Calu3 (cell line): ENCODE measurements at regions not wholly inside any gene's neighbourhood (a gene's known extent, or its start where the extent isn't known, plus 50 kb on each side); places are given as distances from the start of the nearest gene placed in this dataset.

Experiments
- BruUV-seq: library from RNA; stranded (reverse); fragments of 400-500 nt; replicated peaks from 2 replicates; lab custom pipeline; 2021; lab: Mats Ljungman, UMichigan
- CTCF ChIA-PET: fragments of 300-600 bp; sonication (Branson Sonifier 250); formaldehyde crosslinking; loops from one replicate; lab custom pipeline; 2022; ENCODE audit warnings: antibody characterized with exemption; lab: Charles Lee
- DNase-seq: peaks from one replicate; pipeline ENCODE4 v3.0.0; 2022
- H3K27ac Mint-ChIP-seq: one replicate; pipeline ENCODE4 v1.8.0; 2022; ENCODE audit warnings: mixed read lengths; ENCODE audit not compliant: unreplicated experiment
- H3K27me3 Mint-ChIP-seq: one replicate; pipeline ENCODE4 v1.8.0; 2022; ENCODE audit warnings: mixed read lengths; ENCODE audit not compliant: unreplicated experiment
- H3K36me3 Mint-ChIP-seq: one replicate; pipeline ENCODE4 v1.8.0; 2022; ENCODE audit warnings: mild to moderate bottlenecking, moderate library complexity, mixed read lengths; ENCODE audit not compliant: insufficient read depth, unreplicated experiment
- H3K4me1 Mint-ChIP-seq: one replicate; pipeline ENCODE4 v1.8.0; 2022; ENCODE audit warnings: mild to moderate bottlenecking, low read depth, mixed read lengths; ENCODE audit not compliant: unreplicated experiment
- H3K4me3 Mint-ChIP-seq: one replicate; pipeline ENCODE4 v1.8.0; 2022; ENCODE audit warnings: mild to moderate bottlenecking, low read depth, moderate library complexity, mixed read lengths; ENCODE audit not compliant: unreplicated experiment
- H3K9me3 Mint-ChIP-seq: one replicate; pipeline ENCODE4 v1.8.0; 2022; ENCODE audit warnings: low read depth, mixed read lengths; ENCODE audit not compliant: unreplicated experiment
- CTCF ChIP-seq: fragments of 200-600 bp; IDR thresholded peaks from one replicate; pipeline ENCODE4 v1.8.0; 2022; ENCODE audit warnings: antibody characterized with exemption; ENCODE audit not compliant: unreplicated experiment
- intact Hi-C: fragments of 100-400 bp; cut with micrococcal nuclease; formaldehyde crosslinking; loops from one replicate; pipeline ENCODE4 v1.10.0; 2022; ENCODE audit not compliant: unreplicated experiment

- no peaks in the 10 kb centered on the region for H3K4me1 Mint-ChIP-seq
- no peak for TF ChIP-seq CTCF
- H3K9me3 Mint-ChIP-seq, result peaks cover 2% of the 10 kb centered on the region
- no peaks in the 10 kb centered on the region for H3K36me3 Mint-ChIP-seq
- intact Hi-C loops, result no loop called here
- peaks cover 7% of the 10 kb centered on the region for H3K27me3 Mint-ChIP-seq
- H3K27ac Mint-ChIP-seq, result no peak overlapping the region
- BruUV-seq, result no TSS peak
- H3K4me3 Mint-ChIP-seq, result no peak overlapping the region
- CTCF ChIA-PET, result no interaction called here
- DNase-seq, result no peak
Measured at GRCh38 chr20:52410182-52410647, 218.6 kb upstream of the ZFP64 start.

GRCh38 chr20:52405986-52406385 is 214.4 kb upstream of the ZFP64 start:
- Mint-ChIP-seq H3K4me3 (no peak overlapping the region), H3K36me3 (no peaks in the 10 kb centered on the region), H3K9me3 (peaks cover 4% of the 10 kb centered on the region), H3K27me3 (no peaks in the 10 kb centered on the region), H3K4me1 (no peaks in the 10 kb centered on the region), H3K27ac (no peak overlapping the region)
- no TSS peak for BruUV-seq
- intact Hi-C loops, result no loop called here
- TF ChIP-seq CTCF, result no peak
- CTCF ChIA-PET, result interaction anchor here (0.7 kb wide), 1 partner anchor 66 kb away, joined by 3 read pairs; no protein-coding TSS in a partner anchor
- DNase-seq, result no peak

- H3K27me3 Mint-ChIP-seq, result peaks cover 3% of the 10 kb centered on the region
- H3K27ac Mint-ChIP-seq, result no peak overlapping the region
- BruUV-seq, result no TSS peak
- no peak overlapping the region for H3K4me3 Mint-ChIP-seq
- CTCF ChIA-PET, result interaction anchor here (0.7 kb wide), 1 partner anchor 66 kb away, joined by 3 read pairs; no protein-coding TSS in a partner anchor
- H3K36me3 Mint-ChIP-seq, result no peaks in the 10 kb centered on the region
- intact Hi-C loops, result no loop called here
- TF ChIP-seq CTCF, result no peak
- H3K4me1 Mint-ChIP-seq, result no peaks in the 10 kb centered on the region
- no peak for DNase-seq
- H3K9me3 Mint-ChIP-seq, result peaks cover 4% of the 10 kb centered on the region
Measured at GRCh38 chr20:52405417-52405816, 213.8 kb upstream of the ZFP64 start.

- Mint-ChIP-seq H3K4me3 (no peak overlapping the region), H3K27me3 (peaks cover 10% of the 10 kb centered on the region), H3K36me3 (no peaks in the 10 kb centered on the region), H3K4me1 (no peaks in the 10 kb centered on the region), H3K27ac (no peak overlapping the region), H3K9me3 (peaks cover 4% of the 10 kb centered on the region)
- TF ChIP-seq CTCF, result no peak
- BruUV-seq, result no TSS peak
- intact Hi-C loops, result no loop called here
- no peak for DNase-seq
- CTCF ChIA-PET, result no interaction called here
Measured at GRCh38 chr20:52404671-52405070, 213.1 kb upstream of the ZFP64 start.
